WTC11 (cell line): ENCODE measurements at regions not wholly inside any gene's neighbourhood (a gene's known extent, or its start where the extent isn't known, plus 50 kb on each side); places are given as distances from the start of the nearest gene placed in this dataset.

Experiments
- ATAC-seq: fragments of 200-7000 bp; cut with Tn5 transposase; 2 replicates; pipeline ENCODE4 v1.10.0; 2021; ENCODE audit warnings: mild to moderate bottlenecking, moderate library complexity
- CTCF ChIA-PET: fragments of 300-600 bp; sonication (Branson Sonifier 250); formaldehyde crosslinking; loops from one replicate; lab custom pipeline; 2021; ENCODE audit warnings: antibody characterized with exemption; lab: Charles Lee
- POLR2A ChIA-PET: fragments of 350-600 bp; sonication (Branson Sonifier 250); formaldehyde crosslinking; loops from one replicate; lab custom pipeline; 2021; ENCODE audit warnings: antibody characterized with exemption; lab: Charles Lee
- DNase-seq: peaks from one replicate; pipeline ENCODE4 v3.0.0; 2021; ENCODE audit warnings: low spot score
- H3K27ac Mint-ChIP-seq: 2 replicates; pipeline ENCODE4 v1.8.0; 2021; ENCODE audit warnings: mixed read lengths
- H3K27me3 Mint-ChIP-seq: 2 replicates; pipeline ENCODE4 v1.8.0; 2021; ENCODE audit warnings: low read depth, mild to moderate bottlenecking, moderate library complexity, mixed read lengths
- H3K36me3 Mint-ChIP-seq: 2 replicates; pipeline ENCODE4 v1.8.0; 2021; ENCODE audit warnings: mixed read lengths
- H3K4me1 Mint-ChIP-seq: 2 replicates; pipeline ENCODE4 v1.8.0; 2022; ENCODE audit warnings: mixed read lengths
- H3K4me3 Mint-ChIP-seq: 2 replicates; pipeline ENCODE4 v1.8.0; 2021; ENCODE audit warnings: mild to moderate bottlenecking, moderate library complexity, mixed read lengths
- H3K9me3 Mint-ChIP-seq: 2 replicates; pipeline ENCODE4 v1.8.0; 2021; ENCODE audit warnings: mixed read lengths
- CREM ChIP-seq: sonication (generic); formaldehyde crosslinking; IDR thresholded peaks from 2 replicates; pipeline ENCODE4 v1.8.1; 2022; ENCODE audit warnings: mild to moderate bottlenecking, missing genetic modification reagents, moderate library complexity
- ELF4 ChIP-seq: sonication (generic); formaldehyde crosslinking; IDR thresholded peaks from 2 replicates; pipeline ENCODE4 v1.8.1; 2022; ENCODE audit warnings: low read depth, mild to moderate bottlenecking, moderate library complexity, missing genetic modification reagents
- KAT7 ChIP-seq: sonication (generic); formaldehyde crosslinking; IDR thresholded peaks from 2 replicates; pipeline ENCODE4 v1.8.1; 2023; ENCODE audit warnings: missing genetic modification reagents, mild to moderate bottlenecking, borderline replicate concordance
- MXD4 ChIP-seq: fragments of 250-450 bp; sonication (Bioruptor Pico); IDR thresholded peaks from 2 replicates; pipeline ENCODE4 v1.8.0; 2021; ENCODE audit warnings: mild to moderate bottlenecking, moderate library complexity, borderline replicate concordance
- MYBL2 ChIP-seq: sonication (generic); formaldehyde crosslinking; IDR thresholded peaks from 2 replicates; pipeline ENCODE4 v1.8.1; 2023; ENCODE audit warnings: mild to moderate bottlenecking, moderate library complexity, missing genetic modification reagents
- NR1H2 ChIP-seq: sonication (generic); formaldehyde crosslinking; IDR thresholded peaks from 2 replicates; pipeline ENCODE4 v1.9.0; 2021; ENCODE audit warnings: mild to moderate bottlenecking, moderate library complexity, missing genetic modification reagents
- NR3C1 ChIP-seq: sonication (generic); formaldehyde crosslinking; conservative IDR thresholded peaks from 2 replicates; pipeline ENCODE4 v1.8.1; 2023; ENCODE audit warnings: low read depth, mild to moderate bottlenecking, missing genetic modification reagents
- SMAD4 ChIP-seq: sonication (generic); formaldehyde crosslinking; IDR thresholded peaks from 2 replicates; pipeline ENCODE4 v1.8.0; 2022; ENCODE audit warnings: mild to moderate bottlenecking, missing genetic modification reagents
- ZNF138 ChIP-seq: sonication (generic); formaldehyde crosslinking; conservative IDR thresholded peaks from 2 replicates; pipeline ENCODE4 v1.8.1; 2022; ENCODE audit warnings: mild to moderate bottlenecking, moderate library complexity, missing genetic modification reagents
- ZNF416 ChIP-seq: fragments of 250-450 bp; sonication (Bioruptor Pico); IDR thresholded peaks from 2 replicates; pipeline ENCODE4 v1.9.0; 2021; ENCODE audit warnings: mild to moderate bottlenecking, inconsistent platforms
- ZNF671 ChIP-seq: fragments of 250-450 bp; sonication (Bioruptor Pico); IDR thresholded peaks from 2 replicates; pipeline ENCODE4 v1.8.0; 2021; ENCODE audit warnings: mild to moderate bottlenecking
- TF ChIP-seq, protein P1 (sequence below): sonication (generic); formaldehyde crosslinking; IDR thresholded peaks from 2 replicates; pipeline ENCODE4 v1.8.0; 2022; ENCODE audit warnings: mild to moderate bottlenecking, missing genetic modification reagents
- TF ChIP-seq, protein P2 (sequence below): fragments of 250-450 bp; sonication (Bioruptor Pico); IDR thresholded peaks from 2 replicates; pipeline ENCODE4 v1.9.0; 2021; ENCODE audit warnings: moderate library complexity, mild to moderate bottlenecking, inconsistent platforms, borderline replicate concordance
- TF ChIP-seq, protein P3 (sequence below): sonication (generic); formaldehyde crosslinking; IDR thresholded peaks from 2 replicates; pipeline ENCODE4 v1.8.1; 2023; ENCODE audit warnings: mild to moderate bottlenecking, missing genetic modification reagents, moderate library complexity
- TF ChIP-seq, protein P4 (sequence below): sonication (generic); formaldehyde crosslinking; IDR thresholded peaks from 2 replicates; pipeline ENCODE4 v1.8.1; 2022; ENCODE audit warnings: low read depth, mild to moderate bottlenecking, moderate library complexity, missing genetic modification reagents, borderline replicate concordance
- TF ChIP-seq, protein P5 (sequence below): fragments of 250-450 bp; sonication (Bioruptor Pico); IDR thresholded peaks from 2 replicates; pipeline ENCODE4 v1.8.0; 2021; ENCODE audit warnings: mild to moderate bottlenecking
- TF ChIP-seq, protein P6 (sequence below): sonication (generic); formaldehyde crosslinking; IDR thresholded peaks from 2 replicates; pipeline ENCODE4 v1.8.0; 2023; ENCODE audit warnings: missing genetic modification reagents
- TF ChIP-seq, protein P7 (sequence below): sonication (generic); formaldehyde crosslinking; IDR thresholded peaks from 2 replicates; pipeline ENCODE4 v1.8.0; 2023; ENCODE audit warnings: mild to moderate bottlenecking, missing genetic modification reagents
- TF ChIP-seq, protein P8 (sequence below): sonication (generic); formaldehyde crosslinking; IDR thresholded peaks from 2 replicates; pipeline ENCODE4 v1.8.1; 2022; ENCODE audit warnings: mild to moderate bottlenecking, missing genetic modification reagents, moderate library complexity, borderline replicate concordance

DNA sequence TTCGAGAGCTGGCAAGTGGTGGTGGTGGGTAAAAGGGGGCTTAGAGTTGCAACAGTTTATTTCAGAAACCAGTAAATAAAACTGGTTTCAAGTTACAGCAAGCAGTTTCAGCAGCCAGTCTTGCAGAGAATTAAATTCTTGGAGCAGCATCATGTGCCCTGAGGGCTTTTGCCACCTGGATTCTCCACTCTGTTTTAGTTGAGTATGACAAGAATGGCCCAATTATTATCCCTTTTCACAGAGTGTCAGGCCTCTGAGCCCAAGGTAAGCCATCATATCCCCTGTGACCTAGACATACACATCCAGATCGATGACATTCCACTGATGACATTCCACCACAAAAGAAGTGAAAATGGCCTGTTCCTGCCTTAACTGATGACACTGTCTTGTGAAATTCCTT, 72.8 kb upstream of the FANCL start:
- peaks cover 40% of the 10 kb centered on the region for H3K36me3 Mint-ChIP-seq
- ATAC-seq (no peak), DNase-seq (no peak)
- TF ChIP-seq, protein P1, sequence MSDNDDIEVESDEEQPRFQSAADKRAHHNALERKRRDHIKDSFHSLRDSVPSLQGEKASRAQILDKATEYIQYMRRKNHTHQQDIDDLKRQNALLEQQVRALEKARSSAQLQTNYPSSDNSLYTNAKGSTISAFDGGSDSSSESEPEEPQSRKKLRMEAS (CRISPR knock-in tag) = no peak
- TF ChIP-seq, protein P2, sequence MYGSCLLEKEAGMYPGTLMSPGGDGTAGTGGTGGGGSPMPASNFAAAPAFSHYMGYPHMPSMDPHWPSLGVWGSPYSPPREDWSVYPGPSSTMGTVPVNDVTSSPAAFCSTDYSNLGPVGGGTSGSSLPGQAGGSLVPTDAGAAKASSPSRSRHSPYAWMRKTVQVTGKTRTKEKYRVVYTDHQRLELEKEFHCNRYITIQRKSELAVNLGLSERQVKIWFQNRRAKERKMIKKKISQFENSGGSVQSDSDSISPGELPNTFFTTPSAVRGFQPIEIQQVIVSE (CRISPR knock-in tag) = no peak
- no peak for TF ChIP-seq NR1H2 (CRISPR knock-in tag)
- no peak for TF ChIP-seq ELF4 (CRISPR knock-in tag)
- TF ChIP-seq ZNF671 (CRISPR knock-in tag) = no peak
- TF ChIP-seq KAT7 = no peak
- TF ChIP-seq, protein P3, sequence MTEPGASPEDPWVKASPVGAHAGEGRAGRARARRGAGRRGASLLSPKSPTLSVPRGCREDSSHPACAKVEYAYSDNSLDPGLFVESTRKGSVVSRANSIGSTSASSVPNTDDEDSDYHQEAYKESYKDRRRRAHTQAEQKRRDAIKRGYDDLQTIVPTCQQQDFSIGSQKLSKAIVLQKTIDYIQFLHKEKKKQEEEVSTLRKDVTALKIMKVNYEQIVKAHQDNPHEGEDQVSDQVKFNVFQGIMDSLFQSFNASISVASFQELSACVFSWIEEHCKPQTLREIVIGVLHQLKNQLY = no peak
- TF ChIP-seq SMAD4 (CRISPR knock-in tag) = no peak
- TF ChIP-seq ZNF138 (CRISPR knock-in tag) = no peak
- no peak for TF ChIP-seq CREM (CRISPR knock-in tag)
- TF ChIP-seq, protein P4, sequence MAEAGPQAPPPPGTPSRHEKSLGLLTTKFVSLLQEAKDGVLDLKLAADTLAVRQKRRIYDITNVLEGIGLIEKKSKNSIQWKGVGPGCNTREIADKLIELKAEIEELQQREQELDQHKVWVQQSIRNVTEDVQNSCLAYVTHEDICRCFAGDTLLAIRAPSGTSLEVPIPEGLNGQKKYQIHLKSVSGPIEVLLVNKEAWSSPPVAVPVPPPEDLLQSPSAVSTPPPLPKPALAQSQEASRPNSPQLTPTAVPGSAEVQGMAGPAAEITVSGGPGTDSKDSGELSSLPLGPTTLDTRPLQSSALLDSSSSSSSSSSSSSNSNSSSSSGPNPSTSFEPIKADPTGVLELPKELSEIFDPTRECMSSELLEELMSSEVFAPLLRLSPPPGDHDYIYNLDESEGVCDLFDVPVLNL (CRISPR knock-in tag) = no peak
- TF ChIP-seq, protein P5, sequence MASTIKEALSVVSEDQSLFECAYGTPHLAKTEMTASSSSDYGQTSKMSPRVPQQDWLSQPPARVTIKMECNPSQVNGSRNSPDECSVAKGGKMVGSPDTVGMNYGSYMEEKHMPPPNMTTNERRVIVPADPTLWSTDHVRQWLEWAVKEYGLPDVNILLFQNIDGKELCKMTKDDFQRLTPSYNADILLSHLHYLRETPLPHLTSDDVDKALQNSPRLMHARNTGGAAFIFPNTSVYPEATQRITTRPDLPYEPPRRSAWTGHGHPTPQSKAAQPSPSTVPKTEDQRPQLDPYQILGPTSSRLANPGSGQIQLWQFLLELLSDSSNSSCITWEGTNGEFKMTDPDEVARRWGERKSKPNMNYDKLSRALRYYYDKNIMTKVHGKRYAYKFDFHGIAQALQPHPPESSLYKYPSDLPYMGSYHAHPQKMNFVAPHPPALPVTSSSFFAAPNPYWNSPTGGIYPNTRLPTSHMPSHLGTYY (CRISPR knock-in tag) = no peak
- no peak for TF ChIP-seq ZNF416
- TF ChIP-seq, protein P6, sequence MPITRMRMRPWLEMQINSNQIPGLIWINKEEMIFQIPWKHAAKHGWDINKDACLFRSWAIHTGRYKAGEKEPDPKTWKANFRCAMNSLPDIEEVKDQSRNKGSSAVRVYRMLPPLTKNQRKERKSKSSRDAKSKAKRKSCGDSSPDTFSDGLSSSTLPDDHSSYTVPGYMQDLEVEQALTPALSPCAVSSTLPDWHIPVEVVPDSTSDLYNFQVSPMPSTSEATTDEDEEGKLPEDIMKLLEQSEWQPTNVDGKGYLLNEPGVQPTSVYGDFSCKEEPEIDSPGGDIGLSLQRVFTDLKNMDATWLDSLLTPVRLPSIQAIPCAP = no peak
- no peak for TF ChIP-seq MXD4 (CRISPR knock-in tag)
- TF ChIP-seq, protein P7, sequence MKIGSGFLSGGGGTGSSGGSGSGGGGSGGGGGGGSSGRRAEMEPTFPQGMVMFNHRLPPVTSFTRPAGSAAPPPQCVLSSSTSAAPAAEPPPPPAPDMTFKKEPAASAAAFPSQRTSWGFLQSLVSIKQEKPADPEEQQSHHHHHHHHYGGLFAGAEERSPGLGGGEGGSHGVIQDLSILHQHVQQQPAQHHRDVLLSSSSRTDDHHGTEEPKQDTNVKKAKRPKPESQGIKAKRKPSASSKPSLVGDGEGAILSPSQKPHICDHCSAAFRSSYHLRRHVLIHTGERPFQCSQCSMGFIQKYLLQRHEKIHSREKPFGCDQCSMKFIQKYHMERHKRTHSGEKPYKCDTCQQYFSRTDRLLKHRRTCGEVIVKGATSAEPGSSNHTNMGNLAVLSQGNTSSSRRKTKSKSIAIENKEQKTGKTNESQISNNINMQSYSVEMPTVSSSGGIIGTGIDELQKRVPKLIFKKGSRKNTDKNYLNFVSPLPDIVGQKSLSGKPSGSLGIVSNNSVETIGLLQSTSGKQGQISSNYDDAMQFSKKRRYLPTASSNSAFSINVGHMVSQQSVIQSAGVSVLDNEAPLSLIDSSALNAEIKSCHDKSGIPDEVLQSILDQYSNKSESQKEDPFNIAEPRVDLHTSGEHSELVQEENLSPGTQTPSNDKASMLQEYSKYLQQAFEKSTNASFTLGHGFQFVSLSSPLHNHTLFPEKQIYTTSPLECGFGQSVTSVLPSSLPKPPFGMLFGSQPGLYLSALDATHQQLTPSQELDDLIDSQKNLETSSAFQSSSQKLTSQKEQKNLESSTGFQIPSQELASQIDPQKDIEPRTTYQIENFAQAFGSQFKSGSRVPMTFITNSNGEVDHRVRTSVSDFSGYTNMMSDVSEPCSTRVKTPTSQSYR = no peak
- no peak for TF ChIP-seq NR3C1
- TF ChIP-seq, protein P8, sequence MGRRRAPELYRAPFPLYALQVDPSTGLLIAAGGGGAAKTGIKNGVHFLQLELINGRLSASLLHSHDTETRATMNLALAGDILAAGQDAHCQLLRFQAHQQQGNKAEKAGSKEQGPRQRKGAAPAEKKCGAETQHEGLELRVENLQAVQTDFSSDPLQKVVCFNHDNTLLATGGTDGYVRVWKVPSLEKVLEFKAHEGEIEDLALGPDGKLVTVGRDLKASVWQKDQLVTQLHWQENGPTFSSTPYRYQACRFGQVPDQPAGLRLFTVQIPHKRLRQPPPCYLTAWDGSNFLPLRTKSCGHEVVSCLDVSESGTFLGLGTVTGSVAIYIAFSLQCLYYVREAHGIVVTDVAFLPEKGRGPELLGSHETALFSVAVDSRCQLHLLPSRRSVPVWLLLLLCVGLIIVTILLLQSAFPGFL = no peak
- H3K27me3 Mint-ChIP-seq = no peaks in the 10 kb centered on the region; the same call in 1 of the 2 replicates
- peaks cover 10% of the 10 kb centered on the region for H3K4me1 Mint-ChIP-seq
- ChIA-PET POLR2A (no interaction called here), CTCF (no interaction called here)
- peaks cover 49% of the 10 kb centered on the region for H3K9me3 Mint-ChIP-seq
- no peak overlapping the region for H3K4me3 Mint-ChIP-seq
- no peak overlapping the region for H3K27ac Mint-ChIP-seq

DNA sequence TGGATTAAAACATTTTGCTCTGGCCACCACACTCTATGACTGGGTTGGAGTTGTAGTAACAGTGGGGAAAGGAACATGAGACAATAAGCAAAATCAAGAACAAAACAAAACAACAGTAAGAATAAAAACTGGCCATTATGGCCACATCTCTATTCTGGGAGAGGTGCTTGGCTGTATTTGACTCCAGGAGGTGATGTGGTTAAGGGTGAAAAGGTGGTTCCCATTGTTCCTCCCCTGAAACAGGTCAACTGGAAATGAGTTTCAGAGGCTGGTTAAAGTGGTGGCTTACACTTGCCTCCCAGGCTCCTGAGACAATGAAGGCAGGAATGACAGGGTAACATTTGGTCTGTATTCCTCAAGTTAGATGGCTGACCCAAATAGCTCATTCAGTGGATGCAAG, 67.3 kb upstream of the FANCL start:
- TF ChIP-seq, protein P6 = no peak
- TF ChIP-seq MYBL2 = no peak
- POLR2A ChIA-PET = no interaction called here
- CTCF ChIA-PET = no interaction called here

More for the DNA sequence above, 67.3 kb upstream of the FANCL start:
- Mint-ChIP-seq H3K27me3 (no peaks in the 10 kb centered on the region), H3K36me3 (peaks cover 14% of the 10 kb centered on the region), H3K9me3 (peaks cover 40% of the 10 kb centered on the region), H3K4me3 (no peak overlapping the region), H3K27ac (no peak overlapping the region), H3K4me1 (peaks cover 6% of the 10 kb centered on the region)
- DNase-seq (no peak), ATAC-seq (no peak)
